ENCODE measurements at regions not wholly inside any gene's neighbourhood (a gene's known extent, or its start where the extent isn't known, plus 50 kb on each side); places are given as distances from the start of the nearest gene placed in this dataset.
A peak's percentile ranks its signal among the peaks of the same experiment; 100 is the strongest.

- no peak for DNase-seq (ENCODE audit: low read depth in 2 of 2)
Observed at GRCh38 chr1:201708085-201708512, 120.9 kb upstream of the IPO9 start.

- DNase-seq (ENCODE audit: low read depth in 2 of 2) = no peak
Observed at GRCh38 chr1:201708691-201709090, 120.3 kb upstream of the IPO9 start.

DNA sequence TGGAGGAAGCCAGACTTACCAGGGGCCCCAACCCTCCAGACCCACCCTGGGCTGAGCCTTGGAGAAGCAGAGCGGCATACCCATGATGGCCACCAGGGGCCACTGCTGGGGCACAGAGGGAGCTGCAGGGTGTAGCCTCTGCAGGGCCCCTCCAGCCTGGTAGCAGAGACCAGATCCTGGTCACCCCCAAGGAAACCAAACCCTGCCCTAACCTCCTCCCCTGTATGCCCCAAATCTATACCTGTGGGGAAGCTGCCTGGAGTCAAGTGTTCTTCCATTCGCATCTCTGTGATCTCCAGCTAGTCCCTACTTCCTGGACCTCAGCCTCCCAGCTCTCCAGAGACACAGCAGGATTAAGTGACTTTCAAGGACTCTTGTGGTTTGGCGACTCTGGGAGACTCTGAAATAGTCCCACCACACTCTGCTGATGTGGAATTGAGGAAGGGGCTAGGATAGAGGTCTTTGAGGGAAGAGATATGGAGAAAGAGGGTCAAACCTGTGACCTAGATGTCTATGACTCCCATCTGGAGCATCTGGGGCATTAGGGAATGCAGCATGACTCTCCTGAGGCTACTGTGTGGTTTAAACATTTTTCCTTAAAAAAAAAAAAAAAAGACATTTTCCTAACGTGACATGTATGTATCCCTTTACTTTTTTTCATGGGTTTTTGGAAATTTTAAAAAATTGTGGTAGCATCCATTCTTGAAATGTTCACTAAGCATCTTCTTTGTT, 119.2 kb upstream of the IPO9 start:
- peak; percentile 28 to 53 for DNase-seq (ENCODE audit: low read depth in 2 of 2)

GRCh38 chr1:201710632-201711597, 118.0 kb upstream of the IPO9 start:
- no peak for DNase-seq (ENCODE audit: low read depth in 2 of 2)

DNA sequence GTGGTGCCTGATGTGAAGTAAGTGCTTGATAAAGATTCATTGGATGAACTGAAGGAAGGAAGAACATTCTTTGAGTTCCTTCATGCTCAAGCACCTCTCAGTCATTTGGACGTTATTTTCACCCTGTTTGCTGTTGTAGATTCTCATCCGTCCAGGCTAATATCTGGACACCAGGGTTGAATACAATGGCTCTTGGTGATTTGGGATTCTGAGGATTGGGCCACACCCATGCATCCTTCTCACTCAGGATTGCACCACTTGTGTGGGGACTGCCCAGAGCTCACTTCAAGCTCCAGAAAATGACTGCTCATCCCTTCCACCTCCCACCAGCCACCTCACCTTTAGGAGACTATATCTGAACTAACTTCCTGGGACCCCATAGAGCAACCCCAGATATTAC, 117.1 kb upstream of the IPO9 start:
- DNase-seq (ENCODE audit: low read depth in 2 of 2) = no peak

DNA sequence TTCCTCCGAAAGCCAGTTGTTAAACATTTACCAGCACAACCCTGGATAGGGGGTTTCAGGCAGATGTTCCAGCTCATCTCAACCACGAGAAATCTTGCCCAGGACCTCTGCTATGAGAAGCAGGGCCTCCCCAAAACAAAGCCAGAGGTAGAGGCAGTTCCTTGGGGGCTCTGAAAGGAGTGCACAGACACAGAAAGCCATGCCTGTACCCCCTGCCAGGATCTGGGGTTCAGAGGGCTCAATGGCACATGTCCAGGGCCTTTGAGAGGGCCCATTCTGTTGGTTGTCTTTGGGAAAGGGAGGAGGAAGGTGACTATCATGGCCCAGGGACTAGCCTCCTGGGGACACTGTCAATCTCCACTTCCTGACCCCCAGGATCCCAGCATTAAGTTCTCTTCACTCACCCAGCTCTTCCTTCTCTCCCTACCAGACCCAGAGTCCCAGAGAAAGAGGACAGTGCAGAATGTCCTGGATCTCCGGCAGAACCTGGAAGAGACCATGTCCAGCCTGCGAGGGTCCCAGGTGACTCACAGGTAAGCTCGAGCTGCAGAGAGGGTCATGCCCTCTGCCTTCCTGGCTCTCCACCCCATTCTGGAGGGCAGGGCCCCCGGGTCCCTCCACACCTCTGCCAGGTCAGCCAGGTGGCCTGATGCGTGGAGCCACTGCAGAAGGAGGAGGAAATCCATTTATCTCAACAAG, 116.4 kb upstream of the IPO9 start:
- DNase-seq (ENCODE audit: low read depth in 2 of 2) = no peak

DNA sequence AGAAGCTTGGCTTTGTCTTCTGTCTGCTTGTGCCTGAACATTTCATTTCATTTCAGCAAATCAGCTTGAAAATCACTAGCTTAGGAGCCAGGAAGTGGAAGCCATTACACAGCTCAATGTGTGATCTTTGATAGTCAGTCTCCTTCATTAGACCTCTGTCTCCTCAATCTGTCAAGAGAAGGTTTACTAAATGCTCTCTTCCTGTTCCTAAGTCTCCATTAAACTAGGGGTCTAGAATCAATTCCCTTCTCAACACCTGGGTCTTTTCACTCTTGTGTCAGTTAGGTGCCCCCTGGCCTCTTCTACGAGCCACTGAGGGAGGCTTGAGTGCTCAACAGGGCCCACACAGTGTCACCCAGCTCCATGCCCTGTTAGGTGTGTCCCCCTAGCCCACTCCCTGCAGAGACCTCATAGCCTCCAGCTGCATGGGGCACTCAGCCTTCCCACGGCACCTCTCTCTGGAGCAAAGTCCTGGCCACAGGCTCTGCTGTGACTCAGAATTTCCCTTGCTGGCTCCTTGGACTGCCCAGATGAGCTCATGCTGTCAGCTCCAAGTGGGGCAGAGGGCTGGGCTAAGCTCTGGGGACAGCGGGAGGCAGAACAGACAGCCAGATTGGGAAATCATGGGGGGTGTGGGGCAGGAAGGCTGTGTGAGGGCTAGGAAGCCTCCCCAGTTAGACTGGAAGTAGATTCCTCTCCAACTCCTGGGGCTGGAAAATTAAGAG, 115.7 kb upstream of the IPO9 start:
- no peak for DNase-seq (ENCODE audit: low read depth in 2 of 2)

DNA sequence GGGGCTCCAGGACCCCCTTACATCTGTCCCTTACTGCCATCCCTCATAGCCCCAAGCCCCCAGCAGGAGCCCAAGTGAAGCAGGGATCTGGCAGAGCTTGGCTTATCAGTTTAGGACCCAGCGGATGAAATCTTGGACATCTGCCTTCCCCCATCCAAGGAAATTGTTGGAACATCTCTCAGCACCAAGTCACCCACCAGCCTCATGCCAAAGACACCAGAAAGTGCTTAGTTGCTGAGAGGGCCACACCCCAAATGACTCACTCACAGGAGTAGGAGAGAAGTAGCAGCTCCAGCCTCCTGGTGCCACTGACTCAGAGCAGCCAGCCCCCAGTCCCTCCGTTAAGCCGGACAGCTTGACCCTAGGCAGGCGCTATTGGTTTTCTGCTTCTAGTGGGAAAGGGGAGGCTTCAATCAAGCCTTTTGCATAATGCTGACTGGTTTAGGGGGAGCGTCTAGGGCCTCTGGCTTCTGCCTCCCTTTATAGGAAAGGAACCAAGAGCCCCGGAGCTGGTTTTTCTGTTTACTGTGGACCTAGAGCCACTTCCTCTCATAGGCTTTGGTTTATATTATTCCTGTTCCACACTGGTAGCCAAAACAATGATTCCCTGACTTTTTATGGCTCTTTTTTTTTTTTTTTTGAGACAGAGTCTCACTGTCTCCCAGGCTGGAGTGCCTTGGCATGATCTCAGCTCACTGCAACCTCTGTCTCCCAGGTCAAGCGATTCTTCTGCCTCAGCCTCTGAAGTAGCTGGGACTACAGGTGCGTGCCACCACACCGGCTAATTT, 114.2 kb upstream of the IPO9 start:
- no peak for DNase-seq (ENCODE audit: low read depth in 2 of 2)

DNA sequence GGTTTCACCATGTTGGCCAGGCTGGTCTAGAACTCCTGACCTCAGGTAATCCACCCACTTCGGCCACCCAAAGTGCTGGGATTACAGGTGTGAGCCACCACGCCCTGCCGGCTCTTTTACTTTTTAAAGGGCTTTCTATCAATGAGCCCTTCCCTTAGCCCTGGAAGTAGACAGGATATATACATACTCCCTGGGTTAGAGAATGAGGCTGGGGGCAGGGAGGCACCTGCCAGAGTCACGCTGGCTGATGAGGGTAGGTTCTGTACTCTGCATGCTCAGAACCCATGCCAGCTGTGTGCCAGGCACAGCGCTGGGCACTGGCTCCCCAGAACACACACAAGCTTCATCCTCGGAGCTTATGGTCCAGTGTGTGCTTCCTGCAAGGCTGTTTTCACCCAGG, 113.6 kb upstream of the IPO9 start:
- no peak for DNase-seq (ENCODE audit: low read depth in 2 of 2)

- DNase-seq (ENCODE audit: low read depth in 2 of 2) = no peak
Observed at GRCh38 chr1:201715801-201716741, 112.9 kb upstream of the IPO9 start.

DNA sequence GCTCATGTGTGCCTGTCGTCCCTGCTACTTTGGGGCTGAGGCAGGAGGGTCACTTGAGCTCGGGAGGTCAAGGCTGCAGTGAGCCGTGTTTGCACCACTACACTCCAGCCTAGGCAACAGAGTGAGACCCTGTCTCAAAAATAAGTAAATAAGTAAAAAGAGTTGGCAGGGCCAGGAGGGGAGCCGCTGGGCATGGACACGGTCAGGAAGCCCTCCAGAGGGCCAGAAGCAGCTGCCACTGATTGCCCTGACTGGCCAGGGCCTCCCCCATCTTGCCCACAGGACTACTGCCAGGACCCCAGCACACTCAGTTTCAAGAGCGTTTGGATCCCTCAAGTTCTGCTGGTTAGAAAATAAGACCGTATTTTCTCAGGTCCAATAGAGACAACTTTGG, 112.2 kb upstream of the IPO9 start:
- no peak for DNase-seq (ENCODE audit: low read depth in 2 of 2)

GRCh38 chr1:201717286-201717685, 111.7 kb upstream of the IPO9 start:
- DNase-seq (ENCODE audit: low read depth in 2 of 2) = no peak

- no peak for DNase-seq (ENCODE audit: low read depth in 2 of 2)
Observed at GRCh38 chr1:201718346-201719202, 110.4 kb upstream of the IPO9 start.

DNA sequence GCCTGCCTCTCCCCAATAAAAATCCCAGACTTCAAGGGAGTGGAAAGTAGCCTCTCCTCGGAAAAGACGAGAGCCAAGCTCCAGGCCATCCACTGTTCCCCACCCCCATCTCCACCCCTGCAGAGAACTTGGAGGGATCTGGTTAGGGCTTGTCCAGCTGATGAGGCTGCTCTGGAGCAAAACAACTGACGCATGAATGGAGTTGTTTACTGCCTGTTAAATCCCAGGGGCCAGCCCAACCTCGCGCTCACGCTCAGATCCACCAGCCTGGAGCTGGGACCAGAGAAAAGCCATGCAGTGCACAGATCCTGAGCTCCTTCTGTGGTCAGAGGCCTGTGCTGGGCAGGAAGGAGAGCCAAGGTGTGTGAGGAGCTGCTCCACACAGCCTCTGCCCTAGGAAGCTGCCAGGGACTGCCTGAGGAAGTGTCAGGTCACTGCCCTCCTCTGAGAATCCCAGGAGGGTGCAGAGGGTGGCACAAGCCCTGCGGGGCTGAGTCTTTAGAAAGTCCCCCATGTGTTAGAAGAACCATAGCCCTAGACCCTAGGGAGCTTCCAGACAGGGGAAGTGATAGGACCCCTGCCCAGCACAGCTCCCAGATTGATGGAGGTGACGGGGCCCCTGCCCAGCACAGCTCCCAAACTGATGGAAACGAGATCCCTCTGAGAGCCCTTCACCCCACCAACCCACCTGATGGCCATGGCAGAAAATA, 109.0 kb upstream of the IPO9 start:
- DNase-seq (ENCODE audit: low read depth in 2 of 2) = no peak

DNA sequence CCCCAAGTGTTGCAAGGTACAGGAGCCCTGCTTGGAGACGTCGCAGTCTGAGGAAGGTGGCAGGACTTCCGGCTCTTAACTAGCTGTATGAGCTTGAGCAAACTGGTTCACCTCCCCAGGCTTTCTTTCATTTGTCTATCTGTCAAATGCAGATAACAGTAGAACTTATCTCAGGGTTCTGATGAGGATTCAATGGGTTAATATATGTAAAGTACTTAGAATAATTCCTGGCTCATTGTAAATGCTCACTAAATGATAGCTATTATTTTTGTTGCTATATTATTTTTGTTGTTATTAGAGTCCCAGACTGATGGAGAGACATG, 108.5 kb upstream of the IPO9 start:
- no peak for DNase-seq (ENCODE audit: low read depth in 2 of 2)

DNA sequence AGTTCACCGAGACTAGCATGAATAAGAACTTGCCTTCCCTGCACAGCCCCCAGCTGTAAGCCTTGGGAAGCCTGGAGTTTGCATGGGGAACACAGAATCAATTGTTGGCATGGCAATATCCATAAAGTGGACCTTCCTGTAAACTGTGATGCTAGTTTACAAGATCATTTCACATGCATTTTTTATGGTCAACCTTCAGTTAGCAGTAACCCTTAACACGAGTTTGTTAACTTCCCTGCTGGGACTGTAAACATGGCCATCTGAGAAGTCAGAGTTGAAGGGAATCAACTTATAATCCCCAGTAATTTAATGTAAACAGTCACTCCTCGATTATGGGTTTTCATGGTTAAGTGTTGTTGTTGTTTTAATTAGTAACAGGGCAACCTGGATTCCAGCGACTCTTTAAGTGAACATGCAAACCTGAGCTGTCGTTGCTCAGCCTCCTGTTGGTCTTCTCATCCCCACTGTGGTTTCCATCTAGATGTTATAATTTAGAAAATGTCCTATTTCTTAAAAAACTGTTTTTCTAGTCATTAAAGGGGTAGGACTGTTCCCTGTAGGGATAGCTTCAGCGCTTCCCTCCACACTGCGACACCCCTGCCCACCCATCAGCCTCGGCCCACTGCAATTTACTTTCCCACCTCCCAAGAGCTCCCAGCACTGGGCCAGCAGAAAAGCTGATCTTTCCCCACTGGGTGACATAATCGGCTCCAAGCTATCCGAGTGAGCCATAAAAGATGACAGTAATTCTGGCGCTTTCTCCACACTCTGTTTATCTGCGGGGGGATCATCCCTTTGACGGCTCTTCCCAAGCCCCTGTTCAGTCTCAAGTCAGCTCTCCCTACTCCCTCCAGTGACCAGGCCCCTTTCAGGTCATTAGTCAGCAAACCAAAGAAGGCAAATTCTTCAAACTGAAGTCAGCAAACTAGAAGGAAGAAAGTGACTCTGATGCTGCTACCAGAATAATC, 107.6 kb upstream of the IPO9 start:
- DNase-seq (ENCODE audit: low read depth in 2 of 2) = no peak
